ENCODE measurements at regions not wholly inside any gene's neighbourhood (a gene's known extent, or its start where the extent isn't known, plus 50 kb on each side); places are given as distances from the start of the nearest gene placed in this dataset.

- Mint-ChIP-seq H3K27me3 (ENCODE audit: low read depth) (no peaks in the 10 kb centered on the region), H3K27ac (no peak overlapping the region)
These were observed 888.4 kb downstream of the TRIB2 start for GRCh38 chr2:13604951-13605661.

More at GRCh38 chr2:13604951-13605661, 888.4 kb downstream of the TRIB2 start:
- no peak overlapping the region for H2BK20ac ChIP-seq (ENCODE audit: low read depth, low read length, poor library complexity, severe bottlenecking)
- no peak overlapping the region for H3T11ph ChIP-seq (ENCODE audit: low read length)
- H3K4me2 ChIP-seq (ENCODE audit: insufficient read depth, insufficient read length, low read length), result no peak overlapping the region
- H3K23ac ChIP-seq (ENCODE audit: insufficient read length, low read depth, low read length), result no peak overlapping the region
- DNase-seq, result no peak
- H3K18ac ChIP-seq (ENCODE audit: insufficient read length, low read depth, low read length), result no peak overlapping the region
- H2BK120ac ChIP-seq (ENCODE audit: low read depth, low read length, poor library complexity, severe bottlenecking), result no peak overlapping the region
- H3K56ac ChIP-seq (ENCODE audit: insufficient read length, low read depth, low read length), result no peak overlapping the region
- no peak overlapping the region for H2AFZ ChIP-seq (ENCODE audit: low read length)
- H3K4me1 ChIP-seq (ENCODE audit: insufficient read depth, low read length), result no peaks in the 10 kb centered on the region
- H3K9me3 ChIP-seq (ENCODE audit: control insufficient read depth, low read depth, low read length), result no peaks in the 10 kb centered on the region
- peaks cover 0 to 2% (median 0%) of the 10 kb centered on the region in 3 experiments; a peak in 1 of 7 replicates for H3K36me3 Mint-ChIP-seq (ENCODE audit: insufficient read depth in 1 of 3, low read depth in 3 of 3)
- no peak overlapping the region for H2AK5ac ChIP-seq (ENCODE audit: insufficient read length, low read length)
- no peak for TF ChIP-seq CTCF (conservative IDR thresholded peaks at IDR 0.05)
- H4K8ac ChIP-seq (replicated peaks; ENCODE audit: insufficient read length, low read depth, low read length), result no peak overlapping the region
- no peaks in the 10 kb centered on the region for H3K27me3 ChIP-seq (ENCODE audit: insufficient read depth, low read length)
- H3K23me2 ChIP-seq (ENCODE audit: insufficient read length, low read depth, low read length, poor library complexity, severe bottlenecking), result no peaks in the 10 kb centered on the region
- H2BK15ac ChIP-seq (ENCODE audit: low read depth, low read length), result no peak overlapping the region
- no peak overlapping the region for H3K9ac ChIP-seq (ENCODE audit: extremely low read depth, insufficient read length, low read length)
- H3K4ac ChIP-seq (ENCODE audit: low read depth, low read length), result no peak overlapping the region
- no peaks in the 10 kb centered on the region for H3K79me1 ChIP-seq (ENCODE audit: insufficient read depth, low read depth, low read length, poor library complexity, severe bottlenecking)
- H3K27ac ChIP-seq (ENCODE audit: insufficient read length, low read depth, low read length), result no peak overlapping the region
- H3K4me3 Mint-ChIP-seq, result no peak overlapping the region
- no peak overlapping the region for H2BK12ac ChIP-seq (ENCODE audit: insufficient read length, low read depth, low read length)
- no peaks in the 10 kb centered on the region for H3K4me1 Mint-ChIP-seq
- no CpG with 5 or more reads among the region's 9 CpGs for WGBS (ENCODE audit: extremely low coverage, insufficient read length, low lambda C conversion rate)
- no peak overlapping the region for H3K14ac ChIP-seq (ENCODE audit: insufficient read depth, low read length)
- H4K5ac ChIP-seq (ENCODE audit: insufficient read length, low read depth, low read length), result no peak overlapping the region
- no peak overlapping the region for H4K91ac ChIP-seq (ENCODE audit: insufficient read length, low read depth, low read length)
- peaks cover 0 to 3% of the 10 kb centered on the region in 2 experiments; a peak in 2 of 5 replicates for H3K9me3 Mint-ChIP-seq
- no peaks in the 10 kb centered on the region for H4K20me1 ChIP-seq (ENCODE audit: control insufficient read depth, insufficient read depth, insufficient read length)
- no peaks in the 10 kb centered on the region for H3K79me2 ChIP-seq (ENCODE audit: insufficient read depth, low read length)
- no peak overlapping the region for H2BK5ac ChIP-seq (ENCODE audit: insufficient read length, low read length)
